ENCODE measurements at regions not wholly inside any gene's neighbourhood (a gene's known extent, or its start where the extent isn't known, plus 50 kb on each side); places are given as distances from the start of the nearest gene placed in this dataset.

DNA sequence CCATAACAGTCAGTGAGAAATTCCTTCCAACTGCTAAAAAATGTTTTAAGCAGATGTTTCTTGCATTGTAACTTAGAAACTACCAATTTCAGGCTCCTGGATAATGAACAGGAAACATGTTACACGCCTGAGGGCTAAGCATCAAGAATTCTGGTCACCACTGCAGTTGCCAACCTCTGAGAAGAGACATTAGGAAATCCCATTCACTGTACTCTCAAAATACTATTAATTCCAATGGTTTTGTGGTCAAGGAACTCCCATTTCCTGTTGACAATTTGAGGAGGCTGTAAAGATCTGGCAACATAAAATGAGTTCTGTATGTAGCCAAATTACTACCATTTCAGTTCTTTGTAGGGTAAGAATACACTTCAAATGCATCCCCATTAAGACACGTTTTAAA, 456.0 kb upstream of the MEF2C start:
- TF ChIP-seq, protein P1, sequence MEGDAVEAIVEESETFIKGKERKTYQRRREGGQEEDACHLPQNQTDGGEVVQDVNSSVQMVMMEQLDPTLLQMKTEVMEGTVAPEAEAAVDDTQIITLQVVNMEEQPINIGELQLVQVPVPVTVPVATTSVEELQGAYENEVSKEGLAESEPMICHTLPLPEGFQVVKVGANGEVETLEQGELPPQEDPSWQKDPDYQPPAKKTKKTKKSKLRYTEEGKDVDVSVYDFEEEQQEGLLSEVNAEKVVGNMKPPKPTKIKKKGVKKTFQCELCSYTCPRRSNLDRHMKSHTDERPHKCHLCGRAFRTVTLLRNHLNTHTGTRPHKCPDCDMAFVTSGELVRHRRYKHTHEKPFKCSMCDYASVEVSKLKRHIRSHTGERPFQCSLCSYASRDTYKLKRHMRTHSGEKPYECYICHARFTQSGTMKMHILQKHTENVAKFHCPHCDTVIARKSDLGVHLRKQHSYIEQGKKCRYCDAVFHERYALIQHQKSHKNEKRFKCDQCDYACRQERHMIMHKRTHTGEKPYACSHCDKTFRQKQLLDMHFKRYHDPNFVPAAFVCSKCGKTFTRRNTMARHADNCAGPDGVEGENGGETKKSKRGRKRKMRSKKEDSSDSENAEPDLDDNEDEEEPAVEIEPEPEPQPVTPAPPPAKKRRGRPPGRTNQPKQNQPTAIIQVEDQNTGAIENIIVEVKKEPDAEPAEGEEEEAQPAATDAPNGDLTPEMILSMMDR (IDR thresholded peaks at IDR 0.05), result no peak
- TF ChIP-seq POLR2A (IDR thresholded peaks at IDR 0.05), result no peak
